ENCODE measurements at regions not wholly inside any gene's neighbourhood (a gene's known extent, or its start where the extent isn't known, plus 50 kb on each side); places are given as distances from the start of the nearest gene placed in this dataset.

- FAIRE-seq (no peak), DNase-seq (ENCODE audit: low read depth, low spot score) (no peak)
- Histone ChIP-seq H2AFZ (ENCODE audit: control insufficient read depth, low read length) (peak overlapping the region; percentile 78), H3K9me1 (ENCODE audit: control insufficient read depth, extremely low read depth, insufficient read depth, low read length) (no peaks in the 10 kb centered on the region), H3K9ac (ENCODE audit: control insufficient read depth, extremely low read depth, insufficient read depth, low read length) (no peak overlapping the region), H3K79me2 (ENCODE audit: control insufficient read depth, insufficient read depth, low read length) (no peaks in the 10 kb centered on the region), H3K4me1 (ENCODE audit: control insufficient read depth, extremely low read depth, insufficient read depth, low read length) (peaks cover 3% of the 10 kb centered on the region), H3K27ac (ENCODE audit: control insufficient read depth, insufficient read depth, low read length) (no peak overlapping the region), H3K9me3 (ENCODE audit: control insufficient read depth, low read depth, low read length) (no peaks in the 10 kb centered on the region), H3K27me3 (ENCODE audit: control insufficient read depth, extremely low read depth, insufficient read depth, low read length) (no peaks in the 10 kb centered on the region), H3K36me3 (ENCODE audit: control insufficient read depth in 2 of 2, extremely low read depth in 1 of 2, insufficient read depth in 2 of 2, low read length in 2 of 2) (no peaks in the 10 kb centered on the region), H4K20me1 (ENCODE audit: control insufficient read depth, extremely low read depth, insufficient read depth, low read length) (no peaks in the 10 kb centered on the region), H3K4me3 (ENCODE audit: control insufficient read depth in 2 of 3, extremely low read depth in 1 of 3, insufficient read depth in 2 of 3, low read depth in 1 of 3, low read length in 3 of 3) (peak overlapping the region in 1 of 3 experiments; percentile 25), H3K4me2 (ENCODE audit: control insufficient read depth, extremely low read depth, insufficient read depth, low read depth, low read length) (peak overlapping the region; percentile 25)
- no peak for TF ChIP-seq CTCF (optimal IDR thresholded peaks at IDR 0.05 in 1 of 3, IDR thresholded peaks at IDR 0.05 in 1 of 3, conservative IDR thresholded peaks at IDR 0.05 in 1 of 3; ENCODE audit: extremely low read depth in 1 of 3, insufficient read depth in 2 of 3, low read length in 3 of 3)
- TF ChIP-seq EZH2 (IDR thresholded peaks at IDR 0.05; ENCODE audit: low read length), result no peak
- dilution Hi-C loops (cut with MboI; ENCODE audit: extremely low pct_ligation_motif_present, low sequenced_read_pairs), result no loop called here
Measured at GRCh38 chr5:87081511-87082372, 185.9 kb upstream of the RASA1 start.

- Histone ChIP-seq H3K4me2 (ENCODE audit: control insufficient read depth, extremely low read depth, insufficient read depth, low read depth, low read length) (no peak overlapping the region), H3K9me1 (ENCODE audit: control insufficient read depth, extremely low read depth, insufficient read depth, low read length) (no peaks in the 10 kb centered on the region), H3K4me3 (ENCODE audit: control insufficient read depth in 2 of 3, extremely low read depth in 1 of 3, insufficient read depth in 2 of 3, low read depth in 1 of 3, low read length in 3 of 3) (no peak overlapping the region), H2AFZ (ENCODE audit: control insufficient read depth, low read length) (no peak overlapping the region), H3K36me3 (ENCODE audit: control insufficient read depth in 2 of 2, extremely low read depth in 1 of 2, insufficient read depth in 2 of 2, low read length in 2 of 2) (no peaks in the 10 kb centered on the region), H3K27me3 (ENCODE audit: control insufficient read depth, extremely low read depth, insufficient read depth, low read length) (no peaks in the 10 kb centered on the region), H4K20me1 (ENCODE audit: control insufficient read depth, extremely low read depth, insufficient read depth, low read length) (no peaks in the 10 kb centered on the region), H3K4me1 (ENCODE audit: control insufficient read depth, extremely low read depth, insufficient read depth, low read length) (peaks cover 6% of the 10 kb centered on the region), H3K9ac (ENCODE audit: control insufficient read depth, extremely low read depth, insufficient read depth, low read length) (no peak overlapping the region), H3K9me3 (ENCODE audit: control insufficient read depth, low read depth, low read length) (no peaks in the 10 kb centered on the region), H3K79me2 (ENCODE audit: control insufficient read depth, insufficient read depth, low read length) (no peaks in the 10 kb centered on the region), H3K27ac (ENCODE audit: control insufficient read depth, insufficient read depth, low read length) (no peak overlapping the region)
- DNase-seq (ENCODE audit: low read depth, low spot score), result no peak
- dilution Hi-C loops (cut with MboI; ENCODE audit: extremely low pct_ligation_motif_present, low sequenced_read_pairs), result no loop called here
- TF ChIP-seq CTCF (optimal IDR thresholded peaks at IDR 0.05 in 1 of 3, IDR thresholded peaks at IDR 0.05 in 1 of 3, conservative IDR thresholded peaks at IDR 0.05 in 1 of 3; ENCODE audit: extremely low read depth in 1 of 3, insufficient read depth in 2 of 3, low read length in 3 of 3) (no peak), EZH2 (IDR thresholded peaks at IDR 0.05; ENCODE audit: low read length) (no peak)
- no peak for FAIRE-seq
Measured at GRCh38 chr5:87094347-87094746, 173.3 kb upstream of the RASA1 start.
